Hypothalamus (tissue), 51 donors: ENCODE measurements at regions not wholly inside any gene's neighbourhood (a gene's known extent, or its start where the extent isn't known, plus 50 kb on each side); places are given as distances from the start of the nearest gene placed in this dataset.
"Not testable (repeated sequence)": the region's sequence is repeated elsewhere in the genome, so short reads cannot be mapped to it uniquely, and the experiment has no call there.

Experiments
- DNase-seq, 51 donors: peaks; one replicate each; lab custom pipeline; 2025; lab: John Stamatoyannopoulos, UW

DNA sequence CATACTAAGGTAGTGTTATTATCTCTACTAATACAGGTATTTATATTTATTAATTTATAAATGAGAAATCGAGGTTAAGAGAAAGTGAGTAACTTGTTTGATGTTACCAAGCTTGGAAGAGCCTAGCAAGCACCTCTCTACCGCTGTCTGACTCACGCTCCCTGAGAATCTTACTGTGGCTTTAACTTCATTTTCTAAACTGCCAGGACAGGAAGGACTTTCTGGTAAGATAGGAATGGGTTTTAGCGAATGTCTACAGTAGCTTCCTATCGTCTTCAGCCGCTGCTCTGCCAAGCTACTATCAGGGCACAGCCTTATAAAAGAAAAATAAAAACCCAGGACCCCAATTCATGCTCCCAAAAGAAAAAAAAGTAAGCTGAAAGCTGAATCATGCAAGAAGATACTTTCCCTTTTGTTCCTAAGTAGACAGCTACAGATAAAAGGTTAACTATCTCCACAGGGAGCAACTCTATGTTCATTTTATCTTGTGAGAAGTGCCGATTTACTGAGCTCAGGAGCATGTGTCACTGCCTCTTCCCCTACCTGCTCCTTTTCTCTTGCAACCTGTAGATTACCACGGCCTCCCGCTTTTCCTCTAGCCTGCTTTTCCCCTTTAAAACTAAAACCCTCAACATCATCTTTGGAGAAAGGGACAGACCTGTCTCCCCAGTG, 60.2 kb downstream of the THNSL1 start:
- DNase-seq: no peak

DNA sequence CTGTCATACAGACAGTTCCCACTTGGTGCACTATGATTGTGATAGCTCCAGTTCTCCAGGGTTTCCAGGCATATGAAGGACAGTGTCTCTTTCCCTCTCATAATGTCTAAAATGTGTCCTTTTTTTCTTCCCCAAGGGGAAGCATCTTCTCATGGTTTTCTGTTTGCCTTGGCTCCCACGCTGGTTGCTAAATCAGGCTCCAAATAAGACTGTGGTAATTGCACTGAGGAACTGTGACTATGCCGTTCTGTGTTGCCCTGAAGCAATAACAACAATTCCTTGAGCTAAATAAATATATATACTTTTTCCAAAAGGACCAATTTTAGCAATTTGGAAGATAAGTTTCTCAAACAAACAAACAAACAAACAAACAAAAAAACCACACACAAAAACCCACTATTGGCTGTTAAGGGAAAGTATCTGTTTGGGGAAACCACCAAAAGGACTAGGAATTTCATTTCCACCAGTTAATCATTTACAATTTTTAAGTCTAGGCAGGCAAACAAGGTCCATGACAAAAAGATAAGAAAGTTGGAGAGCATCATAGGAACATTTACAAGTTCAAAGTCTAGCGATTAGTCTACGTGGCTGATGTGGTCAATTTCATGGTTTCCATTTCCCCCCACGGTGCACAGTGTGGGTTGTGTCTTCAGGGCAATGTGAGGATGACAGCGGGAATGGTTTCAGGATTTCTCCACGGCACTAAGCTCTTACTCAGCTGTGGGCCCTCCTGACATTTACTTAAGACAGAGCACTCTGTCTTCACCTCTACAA, 62.4 kb downstream of the THNSL1 start:
- no peak for DNase-seq

DNA sequence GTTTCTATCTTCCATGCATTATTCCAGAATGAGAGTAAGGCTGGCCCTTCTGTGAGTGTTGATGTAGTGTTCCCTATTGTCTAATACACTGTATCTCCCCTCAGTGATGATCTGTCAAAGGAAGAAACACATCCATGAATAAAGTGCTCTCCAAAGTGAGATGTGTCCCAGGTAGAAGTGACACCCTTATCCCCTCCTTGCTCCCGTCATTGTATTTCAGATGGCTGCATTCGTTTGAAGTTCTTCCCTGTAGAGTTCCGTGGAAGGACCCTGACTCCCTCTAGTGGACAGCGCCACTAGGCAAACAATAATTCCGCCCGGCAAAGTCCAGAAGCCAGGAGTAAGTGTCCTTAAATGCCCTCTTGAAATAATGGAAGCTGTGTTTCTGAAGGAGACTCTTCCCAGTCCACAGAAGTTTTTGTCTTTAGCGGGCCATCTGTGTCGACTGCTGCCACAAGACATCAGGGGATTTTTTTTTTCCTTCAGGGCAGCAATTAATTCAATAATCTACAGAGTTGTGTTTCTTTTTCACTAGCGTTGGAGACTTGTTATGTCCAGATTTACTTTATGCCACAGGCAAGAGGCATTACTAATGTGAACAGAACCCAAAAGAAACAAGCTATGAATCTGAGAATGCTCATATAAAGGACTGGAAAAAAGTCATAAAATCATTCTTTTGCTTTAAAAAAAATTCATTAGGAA, 64.6 kb downstream of the THNSL1 start:
- DNase-seq: peak in 49 of 51 donors; percentile 17 to 93 (median 74)

DNA sequence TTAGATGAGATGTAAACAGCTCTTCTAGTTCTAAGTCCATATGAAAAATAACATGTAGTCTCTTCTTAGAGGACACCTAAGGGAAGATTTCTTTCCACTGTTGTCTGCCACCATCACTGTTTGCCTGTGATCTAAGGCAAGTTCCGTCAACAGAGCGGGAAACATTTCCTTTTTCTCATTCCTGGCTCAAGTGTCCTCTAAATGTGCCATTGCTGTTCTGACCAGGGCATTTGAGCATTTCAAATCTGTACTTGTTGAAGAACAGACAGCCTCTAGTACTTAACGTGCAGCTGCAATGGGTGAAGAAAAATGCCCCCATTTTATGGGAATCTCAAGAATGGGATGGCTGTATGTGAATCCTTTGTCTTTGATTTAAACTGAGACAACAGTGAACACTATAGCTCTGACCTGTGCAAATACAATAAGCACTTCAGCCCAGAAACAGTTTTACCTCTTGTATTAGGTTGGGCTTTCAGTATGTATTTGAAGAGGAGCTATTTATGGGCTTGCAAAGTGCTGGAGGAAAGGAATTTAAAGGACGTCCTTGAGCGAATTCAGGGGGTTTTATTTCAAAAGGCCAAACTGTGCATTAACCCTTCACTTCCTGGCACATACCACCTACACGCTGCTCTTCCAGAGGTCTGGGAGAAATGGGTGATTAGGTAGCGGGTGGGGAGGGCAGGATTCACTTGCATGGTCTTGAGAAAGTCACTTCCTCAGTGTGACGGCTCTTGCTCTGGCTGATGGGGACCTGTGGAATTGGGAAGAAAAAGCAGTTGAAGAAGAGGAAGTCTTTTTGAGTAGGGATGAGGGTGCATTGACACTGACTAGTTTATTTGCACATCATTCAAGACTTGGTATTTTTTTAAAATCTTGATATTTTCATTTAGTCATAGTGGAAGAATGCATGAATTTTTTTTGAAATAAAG, 66.1 kb downstream of the THNSL1 start:
- DNase-seq: peak in 2 of 51 donors; percentile 18 to 49

DNA sequence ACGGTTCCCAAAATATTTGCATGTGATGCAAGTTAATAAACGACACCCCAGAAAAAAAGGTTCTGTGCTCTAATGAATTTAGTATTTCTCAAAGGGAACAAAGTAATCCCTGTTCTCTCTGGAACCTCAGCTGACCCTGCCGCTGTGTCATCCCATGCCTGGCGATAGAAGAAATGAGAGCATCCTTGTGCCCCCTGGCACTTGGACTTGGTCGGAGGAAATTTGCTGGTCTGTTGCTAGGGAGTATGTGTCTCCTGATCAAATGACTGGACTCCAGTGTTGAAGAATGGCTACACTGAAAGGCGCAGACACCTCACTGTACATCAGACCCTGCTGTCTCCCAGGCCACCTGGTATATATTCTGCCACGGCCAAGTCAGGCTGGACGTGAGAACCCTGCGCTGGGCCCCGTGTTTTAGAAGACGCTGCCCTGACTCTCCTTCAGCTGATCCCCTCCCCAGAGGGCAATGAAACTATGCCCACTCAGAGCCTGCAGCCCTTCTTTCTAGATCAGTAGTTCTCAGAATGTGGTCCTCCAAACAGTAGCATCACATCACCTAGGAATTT, 67.2 kb downstream of the THNSL1 start:
- DNase-seq: peak in 34 of 51 donors; percentile 13 to 72 (median 43)

DNA sequence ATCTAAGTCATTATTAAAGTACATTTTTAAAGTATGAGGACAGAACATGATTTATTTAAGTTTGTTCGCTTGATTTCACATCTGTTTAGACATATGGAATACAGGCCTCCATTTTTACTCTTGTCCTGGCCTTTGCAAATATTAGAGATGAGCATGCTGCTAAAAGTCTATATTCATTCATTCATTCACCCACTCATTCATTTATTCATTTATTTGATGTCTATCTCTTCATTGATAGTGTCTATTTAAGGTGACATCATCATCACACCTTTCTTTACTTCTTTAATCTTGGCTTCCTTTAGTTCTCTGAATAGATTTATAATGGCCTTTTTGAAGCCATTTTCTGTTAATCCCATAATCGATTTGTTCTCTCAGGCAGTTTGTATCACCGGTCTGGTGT, 68.0 kb downstream of the THNSL1 start:
- DNase-seq: no peak

DNA sequence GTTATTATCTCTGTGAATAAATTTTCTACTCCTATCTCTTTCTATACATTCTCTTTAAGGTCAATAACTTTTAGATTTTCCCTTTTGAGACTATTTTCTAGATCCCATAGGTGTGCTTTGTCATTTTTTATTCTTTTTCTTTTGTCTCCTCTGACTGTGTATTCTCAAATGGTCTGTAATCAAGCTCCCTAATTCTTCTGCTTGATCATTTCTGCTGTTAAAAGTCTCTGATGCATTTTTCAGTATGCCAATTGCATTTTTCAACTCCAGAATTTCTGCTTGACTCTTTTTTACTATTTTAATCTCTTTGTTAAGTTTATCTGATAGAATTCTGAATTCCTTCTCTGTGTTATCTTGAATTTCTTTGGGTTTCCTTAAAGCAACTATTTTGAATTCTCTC, 78.2 kb downstream of the THNSL1 start:
- no peak for DNase-seq

DNA sequence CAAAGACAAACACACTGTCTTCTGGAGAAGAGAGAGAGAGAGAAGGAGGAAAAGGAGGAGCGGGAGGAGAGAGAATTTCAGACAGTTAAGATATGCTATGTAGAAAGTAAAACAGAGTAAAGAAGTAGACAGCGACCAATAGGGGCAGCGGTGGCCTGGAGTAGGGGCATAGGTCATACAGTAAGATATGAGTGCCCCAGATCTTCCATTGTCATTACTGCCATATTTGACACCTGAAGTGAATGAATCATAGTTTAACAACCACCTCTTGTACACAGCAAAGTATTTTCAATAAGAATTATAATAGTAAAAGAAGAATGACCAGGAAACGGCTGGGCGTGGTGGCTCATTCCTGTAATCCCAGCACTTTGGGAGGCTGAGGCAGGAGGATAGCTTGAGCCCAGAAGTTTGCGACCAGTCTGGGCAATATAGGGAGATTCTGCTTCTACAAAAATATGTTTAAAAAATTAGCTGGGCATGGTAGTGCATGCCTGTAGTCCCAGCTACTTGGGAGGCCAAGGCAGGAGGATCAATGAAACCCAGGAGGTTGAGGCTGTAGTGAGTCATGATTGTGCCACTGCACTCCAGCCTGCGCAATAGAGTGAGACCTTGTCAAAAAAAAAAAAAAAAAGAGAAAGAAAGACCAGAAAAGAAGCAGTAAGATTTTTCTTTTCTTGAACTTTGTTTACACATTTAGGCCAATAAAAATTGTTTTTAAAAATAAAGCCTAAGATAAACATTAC, 77.0 kb upstream of the GPR158 start:
- DNase-seq: no peak

DNA sequence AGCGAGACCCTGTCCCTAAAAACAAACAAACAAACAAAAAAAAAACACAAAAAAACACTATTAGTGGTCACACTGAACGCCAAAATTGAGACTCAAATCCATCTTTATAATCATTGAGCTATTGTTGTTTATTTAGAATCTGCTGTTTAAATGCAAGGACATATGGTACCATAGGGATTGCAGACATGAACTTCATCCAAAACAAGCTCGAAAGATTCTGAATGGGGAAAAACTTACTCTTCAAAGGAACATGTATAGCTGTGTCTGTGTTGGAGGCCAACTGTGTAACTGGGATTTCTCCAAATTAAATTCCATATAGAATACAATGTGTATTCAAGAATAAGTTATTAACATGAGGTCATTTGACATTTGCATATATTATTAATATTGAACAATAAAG, 74.7 kb upstream of the GPR158 start:
- no peak for DNase-seq

DNA sequence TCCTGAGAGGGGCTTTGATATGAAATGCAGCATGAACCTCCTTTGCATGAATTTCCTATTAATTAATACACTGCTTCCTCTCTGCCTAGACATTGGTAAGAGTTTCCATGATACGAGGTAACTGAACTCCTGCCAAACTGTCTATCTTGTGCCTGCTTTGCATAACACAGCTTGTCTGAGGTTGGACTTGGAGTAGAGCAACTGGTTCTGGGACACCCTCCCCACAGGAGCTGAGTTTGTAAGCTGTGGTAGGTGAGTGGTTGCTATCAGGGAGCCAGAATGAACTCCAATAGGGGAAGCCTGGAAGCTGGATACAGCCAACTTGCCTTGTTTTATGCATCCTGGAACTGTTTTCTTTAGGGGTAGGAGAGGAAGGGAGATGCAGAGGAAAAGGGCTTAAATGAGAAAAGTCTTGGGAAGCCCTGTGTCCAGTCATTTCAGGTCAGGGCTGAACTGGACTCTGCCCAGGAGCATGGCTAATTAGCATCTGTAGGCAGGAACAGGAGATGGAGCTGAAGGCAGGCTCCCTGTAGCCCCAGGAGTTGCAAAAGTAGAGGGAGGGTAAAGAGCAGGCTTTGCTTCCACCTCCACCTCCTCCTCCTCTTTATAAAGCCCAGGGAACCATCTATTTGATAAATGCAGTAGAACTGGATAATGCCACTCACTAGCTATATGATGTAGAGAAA, 73.2 kb upstream of the GPR158 start:
- DNase-seq: no peak

DNA sequence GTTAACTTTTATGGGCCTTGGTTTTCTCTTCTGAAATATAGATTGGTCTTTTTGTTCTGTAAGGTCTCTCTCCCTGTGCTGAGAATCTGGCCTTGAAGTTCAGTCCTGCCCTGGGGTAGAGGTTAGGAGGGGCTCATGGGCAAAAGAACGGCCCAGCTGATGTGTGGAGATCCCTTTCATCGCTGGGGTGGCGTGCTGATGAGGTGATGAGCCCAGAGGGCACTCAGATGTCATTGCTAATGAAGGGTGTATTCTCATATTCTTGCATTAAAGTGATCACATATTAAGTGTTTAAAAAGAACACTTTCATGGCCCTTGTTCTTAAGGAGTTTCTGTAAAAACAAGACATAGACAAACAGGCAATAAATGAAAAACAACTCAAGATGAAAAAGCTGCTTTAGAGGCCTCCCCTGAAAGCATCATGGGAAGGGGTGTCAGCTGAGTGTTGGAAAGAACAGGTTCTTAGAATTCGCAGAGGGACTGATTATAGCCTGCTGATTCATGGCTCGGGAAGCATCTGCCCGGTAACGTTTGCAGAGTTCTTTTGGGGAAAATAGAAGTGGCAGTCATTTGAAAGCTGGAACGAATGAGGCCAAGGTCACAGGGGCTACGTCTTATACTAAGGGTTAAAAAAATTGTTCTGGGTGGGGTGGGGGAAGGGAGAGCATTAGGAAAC, 72.5 kb upstream of the GPR158 start:
- DNase-seq: no peak

DNA sequence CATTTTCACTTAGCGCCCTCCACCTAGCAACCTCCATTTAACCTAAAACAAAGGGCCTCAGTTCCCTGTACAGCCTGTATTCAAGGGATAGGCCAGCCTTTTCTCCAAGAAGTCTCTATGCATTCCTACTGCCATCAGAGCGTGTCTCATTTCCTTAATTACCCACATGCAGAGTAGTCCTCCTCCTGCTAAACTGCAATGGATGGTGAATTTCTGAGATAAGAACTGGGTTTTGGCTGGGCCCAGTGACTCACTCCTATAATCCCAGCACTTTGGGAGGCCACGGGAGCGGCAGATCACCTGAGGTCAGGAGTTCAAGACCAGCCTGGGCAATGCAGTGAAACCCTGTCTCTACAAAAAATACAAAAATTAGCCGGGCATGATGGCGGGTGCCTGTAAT, 71.1 kb upstream of the GPR158 start:
- no peak for DNase-seq

DNA sequence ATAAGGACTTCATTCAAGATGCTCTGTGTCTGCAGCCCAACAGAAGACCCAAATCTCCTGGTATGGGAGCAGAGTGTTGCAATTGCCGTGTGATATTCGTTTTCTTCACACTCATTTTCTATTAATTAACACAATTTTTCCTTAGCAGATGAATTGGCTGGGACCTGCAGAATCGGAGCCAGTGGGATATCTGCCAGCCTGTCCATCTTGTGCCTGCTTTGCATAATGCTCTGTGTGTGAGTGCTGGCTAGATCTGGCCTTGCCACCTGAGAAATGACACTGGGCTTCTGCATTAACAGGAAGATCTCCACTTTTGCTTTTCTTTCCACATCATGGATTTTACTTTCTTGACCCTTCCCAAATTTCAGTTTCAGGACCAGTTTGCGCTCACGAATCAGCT, 70.4 kb upstream of the GPR158 start:
- DNase-seq: peak in 1 of 51 donors; percentile 3

DNA sequence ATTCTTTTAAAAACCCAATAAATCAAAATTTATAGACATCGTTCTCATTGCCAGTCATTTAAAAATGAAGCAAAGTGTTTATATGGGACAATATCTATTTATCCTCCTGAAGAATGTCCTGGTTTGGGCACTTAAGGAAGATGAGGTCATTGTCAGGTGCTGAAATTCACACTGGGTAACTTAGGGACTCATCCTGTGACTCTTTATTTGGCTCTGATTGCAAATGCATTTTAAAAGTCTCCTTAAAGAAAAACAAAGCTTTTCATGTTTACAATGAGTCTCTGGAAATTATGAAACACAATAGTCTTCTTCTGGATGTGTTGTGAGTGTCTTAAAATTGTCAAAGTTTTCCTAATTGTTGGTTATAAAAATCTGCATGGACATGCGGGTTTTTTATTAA, 69.5 kb upstream of the GPR158 start:
- DNase-seq: no peak

DNA sequence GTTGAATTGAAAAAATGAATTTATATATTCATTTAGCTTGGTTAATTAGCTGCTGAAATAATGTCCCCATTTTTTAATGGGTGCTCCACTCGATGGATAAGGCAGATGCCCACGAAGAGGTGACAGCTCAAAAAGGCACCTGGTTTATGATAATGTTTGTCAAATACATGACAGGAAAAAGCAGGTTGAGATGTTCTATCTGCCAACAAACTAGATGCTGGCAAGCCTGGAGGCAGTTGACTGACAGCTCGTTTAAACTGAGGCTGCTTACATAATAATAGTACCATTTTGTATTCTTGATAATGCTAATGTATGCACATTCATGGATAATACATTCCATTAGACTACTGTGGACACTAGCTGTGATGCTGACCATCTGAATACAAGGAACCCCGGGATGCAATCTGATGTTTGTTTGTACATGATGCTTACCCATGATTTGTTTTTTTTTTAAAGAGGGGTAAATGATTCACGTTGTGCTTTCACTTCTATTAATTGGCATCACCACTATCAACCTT, 69.0 kb upstream of the GPR158 start:
- no peak for DNase-seq

DNA sequence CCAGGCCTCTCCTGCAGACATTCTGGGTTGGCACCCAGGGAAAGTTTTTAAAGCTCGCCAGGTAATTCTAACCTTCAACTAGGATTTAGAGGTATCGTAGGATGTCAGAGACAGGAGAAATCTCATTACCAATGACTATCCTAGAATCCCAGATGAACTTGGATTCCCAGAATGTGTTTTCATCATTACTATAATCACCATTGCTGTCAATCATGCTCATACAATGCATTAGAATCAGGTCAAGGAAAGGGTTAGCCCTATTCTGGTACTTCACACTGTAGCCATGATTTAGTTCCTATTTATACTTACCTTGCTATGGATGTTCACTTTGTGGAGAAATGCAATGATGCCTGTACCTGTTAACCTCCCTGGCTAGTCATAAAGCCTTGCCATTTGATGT, 67.0 kb upstream of the GPR158 start:
- DNase-seq: no peak

DNA sequence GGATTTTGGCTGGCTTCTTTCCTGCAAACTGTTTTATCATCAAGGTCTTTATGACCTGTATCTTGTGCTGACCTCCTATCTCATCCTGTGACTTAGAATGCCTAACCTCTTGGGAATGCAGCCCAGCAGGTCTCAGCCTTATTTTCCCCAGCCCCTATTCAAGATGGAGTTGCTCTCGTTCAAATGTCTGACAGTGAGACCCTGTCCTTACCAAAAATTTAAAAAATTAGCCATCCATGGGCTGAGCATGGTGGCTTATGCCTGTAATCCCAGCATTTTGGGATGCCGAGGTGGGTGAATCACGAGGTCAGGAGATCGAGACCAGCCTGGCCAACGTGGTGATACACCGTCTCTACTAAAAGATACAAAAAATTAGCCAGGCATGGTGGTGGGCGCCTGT, 64.9 kb upstream of the GPR158 start:
- not testable (repeated sequence) for DNase-seq

DNA sequence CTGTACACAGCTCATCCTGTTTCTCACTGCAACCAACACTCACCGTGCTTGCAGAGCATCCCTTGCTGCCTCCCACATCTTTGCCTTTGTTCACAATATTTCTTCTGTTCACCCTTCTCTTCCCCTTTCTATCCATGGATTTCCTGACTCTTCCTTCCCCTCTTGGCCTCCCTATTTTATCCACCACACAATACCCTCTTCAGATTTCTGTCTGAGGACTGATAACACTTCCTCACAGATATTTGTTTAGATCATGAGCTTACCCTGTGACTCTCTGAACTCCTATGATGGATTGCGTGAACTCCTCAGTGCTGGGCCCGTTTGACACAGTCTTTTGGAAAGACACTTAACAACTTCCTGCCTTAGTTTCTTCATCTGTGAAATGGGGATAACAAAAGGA, 62.8 kb upstream of the GPR158 start:
- DNase-seq: no peak
